ENCODE measurements at regions not wholly inside any gene's neighbourhood (a gene's known extent, or its start where the extent isn't known, plus 50 kb on each side); places are given as distances from the start of the nearest gene placed in this dataset.

GRCh38 chr5:54630738-54631359 lies 113.3 kb downstream of the SNX18 start:
- Histone ChIP-seq H3K27ac (peak overlapping the region; percentile 50 to 84), H3K4me3 (no peak overlapping the region)
- DNase-seq (ENCODE audit: low spot score): peak; percentile 79
- TF ChIP-seq, protein P1, sequence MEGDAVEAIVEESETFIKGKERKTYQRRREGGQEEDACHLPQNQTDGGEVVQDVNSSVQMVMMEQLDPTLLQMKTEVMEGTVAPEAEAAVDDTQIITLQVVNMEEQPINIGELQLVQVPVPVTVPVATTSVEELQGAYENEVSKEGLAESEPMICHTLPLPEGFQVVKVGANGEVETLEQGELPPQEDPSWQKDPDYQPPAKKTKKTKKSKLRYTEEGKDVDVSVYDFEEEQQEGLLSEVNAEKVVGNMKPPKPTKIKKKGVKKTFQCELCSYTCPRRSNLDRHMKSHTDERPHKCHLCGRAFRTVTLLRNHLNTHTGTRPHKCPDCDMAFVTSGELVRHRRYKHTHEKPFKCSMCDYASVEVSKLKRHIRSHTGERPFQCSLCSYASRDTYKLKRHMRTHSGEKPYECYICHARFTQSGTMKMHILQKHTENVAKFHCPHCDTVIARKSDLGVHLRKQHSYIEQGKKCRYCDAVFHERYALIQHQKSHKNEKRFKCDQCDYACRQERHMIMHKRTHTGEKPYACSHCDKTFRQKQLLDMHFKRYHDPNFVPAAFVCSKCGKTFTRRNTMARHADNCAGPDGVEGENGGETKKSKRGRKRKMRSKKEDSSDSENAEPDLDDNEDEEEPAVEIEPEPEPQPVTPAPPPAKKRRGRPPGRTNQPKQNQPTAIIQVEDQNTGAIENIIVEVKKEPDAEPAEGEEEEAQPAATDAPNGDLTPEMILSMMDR (IDR thresholded peaks at IDR 0.05): no peak

GRCh38 chr5:54629115-54629514 lies 111.6 kb downstream of the SNX18 start:
- Histone ChIP-seq H3K27ac (no peak overlapping the region), H3K4me3 (no peak overlapping the region)
- DNase-seq (ENCODE audit: low spot score): no peak
- TF ChIP-seq, protein P1 (IDR thresholded peaks at IDR 0.05): no peak

DNA sequence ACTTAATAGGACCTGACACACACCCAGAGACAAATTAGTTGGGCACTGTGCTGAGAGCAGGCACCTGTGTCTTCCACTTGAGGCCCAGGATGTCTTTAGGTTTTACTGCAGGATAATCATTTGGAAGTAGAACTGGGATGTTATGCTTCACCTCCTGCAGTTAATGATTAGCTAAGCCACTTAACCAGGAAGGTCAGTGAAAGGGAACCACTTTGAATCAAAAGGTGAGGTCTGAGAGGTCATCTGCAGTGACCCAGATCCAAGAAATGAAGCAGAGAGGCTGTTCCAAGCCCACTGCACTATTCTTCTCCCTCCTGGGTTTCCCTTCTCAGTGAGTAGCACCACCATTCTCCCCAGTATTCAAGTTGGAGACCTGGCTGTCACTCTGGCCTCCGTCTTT lies 110.5 kb downstream of the SNX18 start:
- no peak for DNase-seq (ENCODE audit: low spot score)
- TF ChIP-seq, protein P1 (IDR thresholded peaks at IDR 0.05): no peak
- Histone ChIP-seq H3K4me3 (no peak overlapping the region), H3K27ac (no peak overlapping the region)

DNA sequence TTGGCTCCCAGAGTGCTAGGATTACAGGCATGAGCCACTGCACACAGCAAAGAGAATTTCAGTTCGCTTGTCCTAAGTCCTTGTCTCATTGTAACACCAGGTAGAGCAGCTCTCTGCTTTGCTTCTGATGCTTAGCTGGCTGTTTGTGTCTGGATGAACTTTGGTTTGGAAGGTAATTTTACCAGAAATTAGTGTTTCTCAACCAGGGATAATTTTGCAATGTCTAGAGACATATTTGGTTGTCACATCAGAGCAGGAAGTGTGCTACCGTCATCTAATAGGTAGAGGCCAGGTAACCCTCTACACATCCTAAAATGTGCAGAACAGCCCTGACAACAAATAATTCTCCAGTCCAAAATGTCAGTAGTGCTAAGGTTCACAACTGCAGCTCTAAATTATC lies 108.8 kb downstream of the SNX18 start:
- Histone ChIP-seq H3K27ac (no peak overlapping the region), H3K4me3 (no peak overlapping the region)
- DNase-seq (ENCODE audit: low spot score): no peak
- TF ChIP-seq, protein P1 (IDR thresholded peaks at IDR 0.05): no peak

DNA sequence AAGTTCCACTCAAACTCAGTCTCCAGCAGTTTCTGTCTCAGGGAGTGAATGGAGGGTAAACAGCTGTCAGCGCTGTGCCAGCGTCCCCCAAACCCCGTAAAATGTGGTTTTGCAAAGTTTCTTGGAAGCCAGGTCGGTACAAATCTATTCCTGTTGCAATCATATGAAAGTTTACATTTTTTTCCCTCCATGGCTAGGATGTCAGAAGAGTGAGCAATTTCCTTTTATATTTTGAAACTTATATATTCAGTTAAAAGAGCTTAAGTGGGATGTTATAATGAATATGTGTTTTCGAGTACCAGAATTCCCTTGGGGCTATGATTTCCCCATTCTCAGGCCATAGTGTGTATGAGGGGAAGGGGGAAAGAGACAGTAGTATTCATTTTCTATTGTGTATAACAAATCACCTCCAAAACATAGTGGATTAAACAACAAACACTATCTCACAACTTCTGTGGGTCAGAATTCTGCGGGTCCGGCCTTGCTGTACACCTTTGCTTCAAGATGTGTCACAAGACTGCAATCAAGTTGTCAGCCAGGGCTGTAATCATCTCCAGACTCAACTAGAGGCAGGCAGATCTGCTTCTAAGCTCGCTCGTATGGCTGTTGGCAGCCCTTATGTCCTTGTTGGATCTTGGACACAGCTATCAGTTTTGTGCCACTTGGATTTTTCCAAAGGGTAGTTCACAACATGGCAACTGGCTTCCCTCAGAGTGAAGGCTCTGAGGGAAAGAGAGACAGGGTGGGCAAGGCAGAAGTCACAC lies 107.4 kb downstream of the SNX18 start:
- TF ChIP-seq, protein P1 (IDR thresholded peaks at IDR 0.05): no peak
- H3K27ac ChIP-seq: peak overlapping the region in 1 of 2 donors; percentile 53
- DNase-seq (ENCODE audit: low spot score): no peak
- H3K4me3 ChIP-seq: no peak overlapping the region

- TF ChIP-seq, protein P1 (IDR thresholded peaks at IDR 0.05): no peak
- Histone ChIP-seq H3K27ac (peak overlapping the region in 1 of 2 donors; percentile 82), H3K4me3 (no peak overlapping the region)
- no peak for DNase-seq (ENCODE audit: low spot score)
These were observed 104.2 kb downstream of the SNX18 start for GRCh38 chr5:54621709-54622108.

- H3K4me3 ChIP-seq: no peak overlapping the region
- peak overlapping the region in 1 of 2 donors; percentile 82 for H3K27ac ChIP-seq
- DNase-seq (ENCODE audit: low spot score): no peak
- TF ChIP-seq, protein P1 (IDR thresholded peaks at IDR 0.05): no peak
These were observed 103.5 kb downstream of the SNX18 start for GRCh38 chr5:54621048-54621447.
